HepG2 (cell line): ENCODE measurements at regions not wholly inside any gene's neighbourhood (a gene's known extent, or its start where the extent isn't known, plus 50 kb on each side); places are given as distances from the start of the nearest gene placed in this dataset.
"Not testable (repeated sequence)": the region's sequence is repeated elsewhere in the genome, so short reads cannot be mapped to it uniquely, and the experiment has no call there.

Experiments used
- FOXJ3 ChIP-seq: sonication (generic); formaldehyde crosslinking; IDR thresholded peaks from 2 replicates; pipeline ENCODE4 v1.4.0; 2020; ENCODE audit warnings: missing genetic modification reagents, mild to moderate bottlenecking, borderline replicate concordance
- HNF4A ChIP-seq: sonication (generic); formaldehyde crosslinking; IDR thresholded peaks from 2 replicates; pipeline ENCODE4 v1.4.0; 2020; ENCODE audit warnings: missing genetic modification reagents
- JUN ChIP-seq: sonication (generic); formaldehyde crosslinking; IDR thresholded peaks from 2 replicates; pipeline ENCODE4 v1.4.0; 2020; ENCODE audit warnings: mild to moderate bottlenecking, missing genetic modification reagents
- NR3C1 ChIP-seq: sonication (generic); formaldehyde crosslinking; IDR thresholded peaks from 2 replicates; pipeline ENCODE4 v1.4.0; 2020; ENCODE audit warnings: missing genetic modification reagents
- POLR2A ChIP-seq, 2 experiments: IDR thresholded peaks; 2 replicates each; pipeline ENCODE4 v1.6.1; 2011; ENCODE audit warnings: low read depth in 2 of 2, low read length in 2 of 2, mild to moderate bottlenecking in 1 of 2, moderate library complexity in 1 of 2; ENCODE audit not compliant: insufficient read depth in 1 of 2
- SIX4 ChIP-seq: sonication (generic); formaldehyde crosslinking; IDR thresholded peaks from 2 replicates; pipeline ENCODE4 v1.4.0; 2020; ENCODE audit warnings: missing genetic modification reagents
- TEAD3 ChIP-seq: optimal IDR thresholded peaks from 2 replicates; pipeline ENCODE3; 2016; ENCODE audit warnings: borderline replicate concordance
- TF ChIP-seq, protein P1 (sequence below): sonication (generic); formaldehyde crosslinking; IDR thresholded peaks from 2 replicates; pipeline ENCODE4 v1.5.0; 2020; ENCODE audit warnings: mild to moderate bottlenecking, missing genetic modification reagents, moderate library complexity

DNA sequence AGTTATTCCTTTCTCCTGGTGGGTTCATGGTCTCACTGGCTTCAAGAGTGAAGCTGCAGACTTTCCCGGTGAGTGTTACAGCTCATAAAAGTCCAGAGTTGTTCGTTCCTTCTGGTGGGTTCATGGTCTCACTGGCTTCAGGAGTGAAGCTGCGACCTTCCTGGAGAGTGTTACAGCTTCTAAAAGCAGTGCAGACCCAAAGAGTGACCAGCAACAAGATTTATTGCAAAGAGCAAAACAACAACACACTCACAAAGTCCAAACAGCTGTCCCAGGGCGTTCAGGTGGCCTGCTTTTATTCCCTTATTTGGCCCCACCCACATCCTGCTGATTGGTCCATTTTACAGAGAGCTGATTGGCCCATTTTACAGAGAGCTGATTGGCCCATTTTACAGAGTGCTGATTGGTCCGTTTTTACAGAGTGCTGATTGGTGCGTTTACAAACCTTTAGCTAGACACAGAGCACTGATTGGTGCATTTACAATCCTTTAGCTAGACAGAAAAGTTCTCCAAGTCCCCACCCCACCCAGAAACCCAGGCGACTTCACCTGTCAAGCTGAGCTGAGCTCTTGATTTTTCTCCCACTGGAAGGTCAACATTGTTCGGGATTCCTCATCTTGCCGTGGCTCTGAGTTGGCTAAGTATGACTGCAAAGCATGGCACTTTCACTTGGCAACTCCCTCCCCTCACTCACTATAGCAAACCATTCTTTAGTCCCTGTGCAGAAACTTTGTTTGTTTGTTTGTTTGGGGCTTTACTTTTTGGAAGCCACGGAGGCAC, 87.3 kb upstream of the EEPD1 start:
- TF ChIP-seq POLR2A (IDR thresholded peaks at IDR 0.05; ENCODE audit: insufficient read depth in 1 of 2, low read depth in 2 of 2, low read length in 2 of 2); NR3C1 (CRISPR knock-in tag); SIX4 (CRISPR knock-in tag); TEAD3 (CRISPR knock-in tag); HNF4A (CRISPR knock-in tag); FOXJ3 (CRISPR knock-in tag); JUN: not testable (repeated sequence)
- TF ChIP-seq, protein P1, sequence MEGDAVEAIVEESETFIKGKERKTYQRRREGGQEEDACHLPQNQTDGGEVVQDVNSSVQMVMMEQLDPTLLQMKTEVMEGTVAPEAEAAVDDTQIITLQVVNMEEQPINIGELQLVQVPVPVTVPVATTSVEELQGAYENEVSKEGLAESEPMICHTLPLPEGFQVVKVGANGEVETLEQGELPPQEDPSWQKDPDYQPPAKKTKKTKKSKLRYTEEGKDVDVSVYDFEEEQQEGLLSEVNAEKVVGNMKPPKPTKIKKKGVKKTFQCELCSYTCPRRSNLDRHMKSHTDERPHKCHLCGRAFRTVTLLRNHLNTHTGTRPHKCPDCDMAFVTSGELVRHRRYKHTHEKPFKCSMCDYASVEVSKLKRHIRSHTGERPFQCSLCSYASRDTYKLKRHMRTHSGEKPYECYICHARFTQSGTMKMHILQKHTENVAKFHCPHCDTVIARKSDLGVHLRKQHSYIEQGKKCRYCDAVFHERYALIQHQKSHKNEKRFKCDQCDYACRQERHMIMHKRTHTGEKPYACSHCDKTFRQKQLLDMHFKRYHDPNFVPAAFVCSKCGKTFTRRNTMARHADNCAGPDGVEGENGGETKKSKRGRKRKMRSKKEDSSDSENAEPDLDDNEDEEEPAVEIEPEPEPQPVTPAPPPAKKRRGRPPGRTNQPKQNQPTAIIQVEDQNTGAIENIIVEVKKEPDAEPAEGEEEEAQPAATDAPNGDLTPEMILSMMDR (CRISPR knock-in tag): not testable (repeated sequence)
